Body of pancreas (tissue), 4 donors: ENCODE measurements at regions not wholly inside any gene's neighbourhood (a gene's known extent, or its start where the extent isn't known, plus 50 kb on each side); places are given as distances from the start of the nearest gene placed in this dataset.

Experiments used
- ATAC-seq: fragments of 150-250 bp; one replicate; pipeline ENCODE4 v1.9.1; 2016
- DNase-seq, 4 donors: peaks; one replicate each; pipeline ENCODE4 v3.0.0-alpha.2; 2019
- H3K27ac ChIP-seq, 4 donors: fragments of 200-600 bp; sonication (generic); 1 replicate in 3 of 4; 2 replicates in 1 of 4; pipeline versions ENCODE4 v1.5.1 to v1.6.1; 2016 to 2019; ENCODE audit warnings: mild to moderate bottlenecking in 1 of 4, mixed read lengths in 1 of 4, moderate library complexity in 1 of 4
- H3K27me3 ChIP-seq, 2 donors: fragments of 200-600 bp; sonication (generic); one replicate each; pipeline ENCODE4 v1.6.0; 2016; ENCODE audit warnings: mild to moderate bottlenecking in 1 of 2
- H3K36me3 ChIP-seq, 2 donors: fragments of 200-600 bp; sonication (generic); replicated peaks in 1 of 2; 2 replicates each; pipeline ENCODE4 v1.5.1; 2016; ENCODE audit warnings: low read depth in 2 of 2; ENCODE audit not compliant: insufficient read depth in 1 of 2
- H3K4me1 ChIP-seq: fragments of 200-600 bp; sonication (generic); one replicate; pipeline ENCODE4 v1.6.0; 2016
- H3K4me3 ChIP-seq, 2 donors: fragments of 200-600 bp; sonication (generic); 1 replicate in 1 of 2; 2 replicates in 1 of 2; pipeline ENCODE4 v1.5.1; 2016 to 2019
- H3K9me3 ChIP-seq, 3 donors: fragments of 200-600 bp; sonication (generic); 1 replicate in 2 of 3; 2 replicates in 1 of 3; pipeline ENCODE4 v1.5.1; 2016
- CTCF ChIP-seq, 7 experiments: fragments of 450-650 bp in 4 of 7; fragments of 200-600 bp in 3 of 7; sonication (generic) in 3 of 7; IDR thresholded peaks; one replicate each; pipeline ENCODE4 v1.5.1; 2016 to 2019; ENCODE audit warnings: antibody characterized with exemption in 7 of 7
- POLR2A ChIP-seq, 3 donors: fragments of 450-650 bp; IDR thresholded peaks; one replicate each; pipeline ENCODE4 v1.6.1; 2016; ENCODE audit warnings: antibody characterized with exemption in 3 of 3, mild to moderate bottlenecking in 2 of 3
- WGBS, 2 donors: methylation state at CpG; one replicate each; pipeline ENCODE4 v1.1.5; 2017; 5-methylcytosine and 5-hydroxymethylcytosine counted together
- intact Hi-C: fragments of 100-400 bp; cut with DNase I; formaldehyde crosslinking; loops from one replicate; pipeline ENCODE4 v1.15.1; 2023

- Histone ChIP-seq H3K36me3 (no peaks in the 10 kb centered on the region), H3K4me3 (no peak overlapping the region), H3K9me3 (no peaks in the 10 kb centered on the region), H3K4me1 (no peaks in the 10 kb centered on the region), H3K27ac (no peak overlapping the region), H3K27me3 (no peaks in the 10 kb centered on the region)
- ATAC-seq (no peak), DNase-seq (no peak)
- WGBS, 2 donors = 29% methylated on average over 2 of the region's 2 CpGs
- TF ChIP-seq CTCF (IDR thresholded peaks at IDR 0.05) (no peak), POLR2A (IDR thresholded peaks at IDR 0.05) (no peak)
- intact Hi-C loops = no loop called here
These were observed 403.3 kb upstream of the SMIM21 start for GRCh38 chr18:75830828-75831227.

DNA sequence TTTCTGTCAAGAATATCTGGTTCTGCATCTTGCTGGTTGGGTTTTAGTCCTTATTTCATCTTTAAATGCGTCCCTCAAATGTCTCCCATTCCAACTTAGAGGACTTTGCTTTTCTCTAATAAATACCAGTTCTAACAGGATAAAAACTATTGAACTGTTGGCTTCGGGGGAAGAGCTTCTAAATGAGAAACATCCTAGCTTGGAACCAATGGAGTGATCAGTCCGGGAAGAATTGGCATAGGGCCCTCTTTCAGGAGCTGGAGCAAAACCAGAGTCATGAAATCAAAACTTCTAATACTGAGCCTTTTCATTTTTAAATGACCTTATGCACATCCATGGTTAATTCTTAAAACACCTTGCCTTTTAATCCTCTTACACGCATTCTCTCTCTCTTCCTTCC, 401.6 kb upstream of the SMIM21 start:
- Histone ChIP-seq H3K4me1 (no peaks in the 10 kb centered on the region), H3K27me3 (no peaks in the 10 kb centered on the region), H3K9me3 (no peaks in the 10 kb centered on the region), H3K27ac (no peak overlapping the region), H3K4me3 (no peak overlapping the region), H3K36me3 (no peaks in the 10 kb centered on the region)
- no peak for ATAC-seq
- TF ChIP-seq CTCF (IDR thresholded peaks at IDR 0.05) = no peak
- TF ChIP-seq POLR2A (IDR thresholded peaks at IDR 0.05) = no peak
- 51 to 59% methylated on average over 4 of the region's 4 CpGs for WGBS, 2 donors
- intact Hi-C loops = no loop called here
- no peak for DNase-seq

DNA sequence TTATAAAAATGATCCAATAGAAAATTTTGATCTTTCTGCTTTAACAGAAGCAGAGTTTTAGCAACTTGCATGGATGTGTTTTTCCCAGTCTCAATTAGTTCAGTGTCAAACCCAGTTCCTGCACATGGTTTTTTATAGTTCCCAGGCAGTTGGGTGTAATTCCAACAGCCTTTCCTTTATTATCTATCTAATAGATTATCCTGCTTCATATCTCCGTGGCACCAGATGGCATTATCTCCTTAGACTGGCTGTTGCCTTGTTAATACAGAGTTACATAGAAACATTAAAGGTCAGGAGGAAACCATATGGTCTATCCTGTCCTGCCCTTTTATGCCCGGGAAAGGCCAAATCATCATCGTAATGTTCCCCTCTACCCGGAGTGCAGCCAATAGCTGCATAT, 400.9 kb upstream of the SMIM21 start:
- WGBS, 2 donors = 49 to 72% methylated on average over 4 of the region's 4 CpGs
- no peak for ATAC-seq
- no peak overlapping the region for H3K4me3 ChIP-seq
- H3K36me3 ChIP-seq = no peaks in the 10 kb centered on the region
- H3K27me3 ChIP-seq = no peaks in the 10 kb centered on the region
- no peak overlapping the region for H3K27ac ChIP-seq
- H3K9me3 ChIP-seq = no peaks in the 10 kb centered on the region
- TF ChIP-seq POLR2A (IDR thresholded peaks at IDR 0.05) (no peak), CTCF (IDR thresholded peaks at IDR 0.05) (no peak)
- intact Hi-C loops = no loop called here
- no peak for DNase-seq
- no peaks in the 10 kb centered on the region for H3K4me1 ChIP-seq

GRCh38 chr18:75827751-75828287, 400.3 kb upstream of the SMIM21 start:
- ATAC-seq (no peak), DNase-seq (no peak)
- WGBS, 2 donors = 44 to 52% methylated on average over 7 of the region's 7 CpGs
- TF ChIP-seq CTCF (IDR thresholded peaks at IDR 0.05) (no peak), POLR2A (IDR thresholded peaks at IDR 0.05) (no peak)
- Histone ChIP-seq H3K36me3 (no peaks in the 10 kb centered on the region), H3K9me3 (no peaks in the 10 kb centered on the region), H3K27ac (no peak overlapping the region), H3K4me3 (no peak overlapping the region), H3K4me1 (no peaks in the 10 kb centered on the region), H3K27me3 (no peaks in the 10 kb centered on the region)
- intact Hi-C loops = no loop called here

DNA sequence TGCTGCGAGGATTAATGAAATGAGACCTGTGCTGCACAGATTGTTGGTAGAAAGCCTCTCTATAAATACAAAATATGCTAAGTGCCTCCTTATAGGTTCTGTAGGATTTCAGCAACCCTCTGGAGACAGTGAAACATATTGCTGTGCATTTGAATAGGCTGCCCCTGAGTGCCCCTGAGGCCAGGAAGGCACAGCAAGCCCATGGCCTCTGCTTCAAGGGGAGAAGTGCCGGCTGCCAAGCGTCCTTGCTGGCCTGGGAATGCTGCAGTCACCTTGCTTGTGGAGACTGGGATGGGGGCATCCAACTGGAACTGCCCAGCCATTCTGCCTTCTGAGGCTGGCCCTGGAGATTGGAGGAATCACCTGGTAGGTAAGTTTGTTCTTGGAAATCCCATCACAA, 397.2 kb upstream of the SMIM21 start:
- Histone ChIP-seq H3K27ac (no peak overlapping the region), H3K9me3 (no peaks in the 10 kb centered on the region), H3K36me3 (no peaks in the 10 kb centered on the region), H3K4me3 (no peak overlapping the region), H3K4me1 (no peaks in the 10 kb centered on the region), H3K27me3 (no peaks in the 10 kb centered on the region)
- DNase-seq = no peak
- WGBS, 2 donors = 63 to 81% methylated on average over 1 to 3 of the region's 3 CpGs
- TF ChIP-seq CTCF (IDR thresholded peaks at IDR 0.05) = no peak
- intact Hi-C loops = no loop called here
- no peak for ATAC-seq
